Fibroblast of gingiva (primary cell): ENCODE measurements at regions not wholly inside any gene's neighbourhood (a gene's known extent, or its start where the extent isn't known, plus 50 kb on each side); places are given as distances from the start of the nearest gene placed in this dataset.

Experiments used
- DNase-seq: peaks from one replicate; pipeline ENCODE4 v3.0.0-alpha.2; 2011; ENCODE audit warnings: low read depth

- DNase-seq: no peak
Observed at GRCh38 chr4:71241501-71242288, 97.1 kb upstream of the SLC4A4 start.

GRCh38 chr4:71243091-71243833 lies 95.6 kb upstream of the SLC4A4 start:
- DNase-seq: no peak

- DNase-seq: no peak
Observed at GRCh38 chr4:71247706-71248105, 91.1 kb upstream of the SLC4A4 start.

GRCh38 chr4:71251261-71251660 lies 87.6 kb upstream of the SLC4A4 start:
- no peak for DNase-seq

- DNase-seq: no peak
Observed at GRCh38 chr4:71253545-71253944, 85.3 kb upstream of the SLC4A4 start.

GRCh38 chr4:71254451-71255012 lies 84.3 kb upstream of the SLC4A4 start:
- no peak for DNase-seq

- DNase-seq: no peak
Observed at GRCh38 chr4:71255976-71256375, 82.8 kb upstream of the SLC4A4 start.

- no peak for DNase-seq
Observed at GRCh38 chr4:71257761-71258160, 81.1 kb upstream of the SLC4A4 start.

- no peak for DNase-seq
Observed at GRCh38 chr4:71258323-71258722, 80.5 kb upstream of the SLC4A4 start.

GRCh38 chr4:71259280-71259679 lies 79.5 kb upstream of the SLC4A4 start:
- DNase-seq: no peak

GRCh38 chr4:71259911-71260331 lies 78.9 kb upstream of the SLC4A4 start:
- DNase-seq: no peak

- DNase-seq: no peak
Observed at GRCh38 chr4:71260544-71260943, 78.3 kb upstream of the SLC4A4 start.

GRCh38 chr4:71261001-71261400 lies 77.8 kb upstream of the SLC4A4 start:
- DNase-seq: no peak

- no peak for DNase-seq
Observed at GRCh38 chr4:71261633-71262121, 77.1 kb upstream of the SLC4A4 start.

- DNase-seq: no peak
Observed at GRCh38 chr4:71262161-71262560, 76.7 kb upstream of the SLC4A4 start.

- DNase-seq: peak; percentile 28
Observed at GRCh38 chr4:71266090-71266794, 72.6 kb upstream of the SLC4A4 start.

GRCh38 chr4:71267244-71267643 lies 71.6 kb upstream of the SLC4A4 start:
- no peak for DNase-seq

GRCh38 chr4:71268166-71268565 lies 70.7 kb upstream of the SLC4A4 start:
- DNase-seq: no peak

- DNase-seq: no peak
Observed at GRCh38 chr4:71269233-71269632, 69.6 kb upstream of the SLC4A4 start.

GRCh38 chr4:71270901-71271300 lies 67.9 kb upstream of the SLC4A4 start:
- no peak for DNase-seq

- no peak for DNase-seq
Observed at GRCh38 chr4:71272976-71273375, 65.8 kb upstream of the SLC4A4 start.

GRCh38 chr4:71275004-71275403 lies 63.8 kb upstream of the SLC4A4 start:
- DNase-seq: no peak
